ENCODE measurements at regions not wholly inside any gene's neighbourhood (a gene's known extent, or its start where the extent isn't known, plus 50 kb on each side); places are given as distances from the start of the nearest gene placed in this dataset.

DNA sequence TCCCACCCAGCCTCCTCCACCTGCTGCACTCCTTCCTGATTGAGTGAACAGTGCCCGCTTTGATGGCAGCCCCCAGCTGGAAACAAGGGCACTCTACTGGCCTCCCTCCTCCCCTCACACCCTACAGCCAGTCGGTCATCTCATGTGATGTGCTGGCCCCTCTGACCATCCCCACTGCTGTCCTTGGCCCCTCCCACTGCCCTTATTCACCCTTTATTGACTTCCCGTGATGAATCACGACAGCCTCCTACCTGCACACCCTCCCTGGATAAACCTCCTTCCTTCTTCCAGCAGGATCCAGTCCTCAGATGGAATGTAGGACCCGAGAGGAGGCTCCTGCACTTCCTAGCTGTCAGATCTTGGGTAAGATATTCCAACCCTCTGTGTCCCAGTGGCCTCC, 186.5 kb upstream of the SH3BP4 start:
- TF ChIP-seq, protein P1, sequence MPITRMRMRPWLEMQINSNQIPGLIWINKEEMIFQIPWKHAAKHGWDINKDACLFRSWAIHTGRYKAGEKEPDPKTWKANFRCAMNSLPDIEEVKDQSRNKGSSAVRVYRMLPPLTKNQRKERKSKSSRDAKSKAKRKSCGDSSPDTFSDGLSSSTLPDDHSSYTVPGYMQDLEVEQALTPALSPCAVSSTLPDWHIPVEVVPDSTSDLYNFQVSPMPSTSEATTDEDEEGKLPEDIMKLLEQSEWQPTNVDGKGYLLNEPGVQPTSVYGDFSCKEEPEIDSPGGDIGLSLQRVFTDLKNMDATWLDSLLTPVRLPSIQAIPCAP (CRISPR knock-in tag; IDR thresholded peaks at IDR 0.05) = no peak
- no peak for TF ChIP-seq ARID4B (CRISPR knock-in tag; IDR thresholded peaks at IDR 0.05; ENCODE audit: borderline replicate concordance)
- no peak for TF ChIP-seq JUN (CRISPR knock-in tag; IDR thresholded peaks at IDR 0.05)
- TF ChIP-seq SP1 (CRISPR knock-in tag; conservative IDR thresholded peaks at IDR 0.05) = no peak
- no peak for TF ChIP-seq ZNF423 (CRISPR knock-in tag; IDR thresholded peaks at IDR 0.05)
- TF ChIP-seq MAX (CRISPR knock-in tag; IDR thresholded peaks at IDR 0.05) = no peak
- TF ChIP-seq, protein P2, sequence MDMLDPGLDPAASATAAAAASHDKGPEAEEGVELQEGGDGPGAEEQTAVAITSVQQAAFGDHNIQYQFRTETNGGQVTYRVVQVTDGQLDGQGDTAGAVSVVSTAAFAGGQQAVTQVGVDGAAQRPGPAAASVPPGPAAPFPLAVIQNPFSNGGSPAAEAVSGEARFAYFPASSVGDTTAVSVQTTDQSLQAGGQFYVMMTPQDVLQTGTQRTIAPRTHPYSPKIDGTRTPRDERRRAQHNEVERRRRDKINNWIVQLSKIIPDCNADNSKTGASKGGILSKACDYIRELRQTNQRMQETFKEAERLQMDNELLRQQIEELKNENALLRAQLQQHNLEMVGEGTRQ (CRISPR knock-in tag; IDR thresholded peaks at IDR 0.05) = no peak
- no peak for TF ChIP-seq CTCF (IDR thresholded peaks at IDR 0.05)

All from WTC11 (cell line).